Choroid plexus epithelial cell (primary cell): ENCODE measurements at regions not wholly inside any gene's neighbourhood (a gene's known extent, or its start where the extent isn't known, plus 50 kb on each side); places are given as distances from the start of the nearest gene placed in this dataset.
"Not testable (repeated sequence)": the region's sequence is repeated elsewhere in the genome, so short reads cannot be mapped to it uniquely, and the experiment has no call there.

Source experiments
- DNase-seq: peaks from one replicate; pipeline ENCODE4 v3.0.0-alpha.2; 2010; ENCODE audit warnings: low read depth
- H3K4me3 ChIP-seq: 2 replicates; pipeline ENCODE4 v1.5.1; 2011; ENCODE audit warnings: low read depth, mild to moderate bottlenecking, control low read depth, low read length, moderate library complexity
- CTCF ChIP-seq: conservative IDR thresholded peaks from 2 replicates; pipeline ENCODE4 v1.5.1; 2011; ENCODE audit warnings: low read depth, mild to moderate bottlenecking, control low read depth, inconsistent platforms, low read length, moderate library complexity

GRCh38 chr10:117441812-117442443 is 66.7 kb upstream of the PDZD8 start:
- no peak overlapping the region for H3K4me3 ChIP-seq
- TF ChIP-seq CTCF = no peak
- no peak for DNase-seq

GRCh38 chr10:117441361-117441760 is 66.1 kb upstream of the PDZD8 start:
- no peak for DNase-seq
- H3K4me3 ChIP-seq = no peak overlapping the region
- no peak for TF ChIP-seq CTCF

GRCh38 chr10:117439243-117439912 is 64.1 kb upstream of the PDZD8 start:
- H3K4me3 ChIP-seq = no peak overlapping the region
- TF ChIP-seq CTCF = no peak
- DNase-seq = peak; percentile 57

GRCh38 chr10:117432866-117433265 is 57.6 kb upstream of the PDZD8 start:
- no peak for DNase-seq
- TF ChIP-seq CTCF = no peak
- H3K4me3 ChIP-seq = no peak overlapping the region

GRCh38 chr10:117431160-117431559 is 55.9 kb upstream of the PDZD8 start:
- peak; percentile 39 for DNase-seq
- H3K4me3 ChIP-seq = no peak overlapping the region
- peak; percentile 22 for TF ChIP-seq CTCF

- DNase-seq = not testable (repeated sequence)
These were observed 55.3 kb upstream of the PDZD8 start for GRCh38 chr10:117430535-117430934.

GRCh38 chr10:117429643-117430265 is 54.5 kb upstream of the PDZD8 start:
- TF ChIP-seq CTCF = no peak
- no peak for DNase-seq
- H3K4me3 ChIP-seq = no peak overlapping the region

More at GRCh38 chr10:117430535-117430934, 55.3 kb upstream of the PDZD8 start:
- not testable (repeated sequence) for H3K4me3 ChIP-seq
